ENCODE measurements at regions not wholly inside any gene's neighbourhood (a gene's known extent, or its start where the extent isn't known, plus 50 kb on each side); places are given as distances from the start of the nearest gene placed in this dataset.

GRCh38 chr3:72134989-72135451, 350.1 kb upstream of the PROK2 start:
- no peak for DNase-seq (ENCODE audit: low spot score)

GRCh38 chr3:72133329-72134011, 348.5 kb upstream of the PROK2 start:
- DNase-seq (ENCODE audit: low spot score) = no peak

GRCh38 chr3:72131899-72132298, 347.0 kb upstream of the PROK2 start:
- no peak for DNase-seq (ENCODE audit: low spot score)

GRCh38 chr3:72130565-72130964, 345.6 kb upstream of the PROK2 start:
- no peak for DNase-seq (ENCODE audit: low spot score)

- no peak for DNase-seq (ENCODE audit: low spot score)
Measured at GRCh38 chr3:72129501-72130094, 344.6 kb upstream of the PROK2 start.

GRCh38 chr3:72128921-72129320, 344.0 kb upstream of the PROK2 start:
- no peak for DNase-seq (ENCODE audit: low spot score)

- DNase-seq (ENCODE audit: low spot score) = no peak
Measured at GRCh38 chr3:72127844-72128243, 342.9 kb upstream of the PROK2 start.

GRCh38 chr3:72127224-72127612, 342.3 kb upstream of the PROK2 start:
- no peak for DNase-seq (ENCODE audit: low spot score)

GRCh38 chr3:72126441-72127223, 341.7 kb upstream of the PROK2 start:
- no peak for DNase-seq (ENCODE audit: low spot score)

- DNase-seq (ENCODE audit: low spot score) = peak; percentile 10
Measured at GRCh38 chr3:72123908-72124441, 339.0 kb upstream of the PROK2 start.

- no peak for DNase-seq (ENCODE audit: low spot score)
Measured at GRCh38 chr3:72120806-72121778, 336.1 kb upstream of the PROK2 start.

GRCh38 chr3:72120039-72120438, 335.1 kb upstream of the PROK2 start:
- DNase-seq (ENCODE audit: low spot score) = no peak

- DNase-seq (ENCODE audit: low spot score) = no peak
Measured at GRCh38 chr3:72118628-72119027, 333.7 kb upstream of the PROK2 start.

- no peak for DNase-seq (ENCODE audit: low spot score)
Measured at GRCh38 chr3:72116226-72116625, 331.3 kb upstream of the PROK2 start.

- DNase-seq (ENCODE audit: low spot score) = no peak
Measured at GRCh38 chr3:72115307-72115706, 330.4 kb upstream of the PROK2 start.

GRCh38 chr3:72114773-72115172, 329.8 kb upstream of the PROK2 start:
- no peak for DNase-seq (ENCODE audit: low spot score)

GRCh38 chr3:72113964-72114363, 329.0 kb upstream of the PROK2 start:
- no peak for DNase-seq (ENCODE audit: low spot score)

- no peak for DNase-seq (ENCODE audit: low spot score)
Measured at GRCh38 chr3:72113564-72113963, 328.6 kb upstream of the PROK2 start.

GRCh38 chr3:72112435-72112834, 327.5 kb upstream of the PROK2 start:
- DNase-seq (ENCODE audit: low spot score) = no peak

GRCh38 chr3:72111265-72112205, 326.6 kb upstream of the PROK2 start:
- DNase-seq (ENCODE audit: low spot score) = no peak
